ENCODE measurements at regions not wholly inside any gene's neighbourhood (a gene's known extent, or its start where the extent isn't known, plus 50 kb on each side); places are given as distances from the start of the nearest gene placed in this dataset.

- H3K27me3 ChIP-seq (ENCODE audit: control insufficient read depth, insufficient read depth, low read length), result no peaks in the 10 kb centered on the region
- ChIA-PET POLR2A (no interaction called here), CTCF (no interaction called here)
- H3K4me1 ChIP-seq (ENCODE audit: control insufficient read depth, insufficient read depth, low read length), result no peaks in the 10 kb centered on the region
- no peak for ATAC-seq
- no peak for DNase-seq (ENCODE audit: low read depth, low spot score)
- H3K9me3 ChIP-seq (ENCODE audit: control insufficient read depth, insufficient read depth, low read depth, low read length), result no peaks in the 10 kb centered on the region
- H3K4me3 ChIP-seq (ENCODE audit: low read depth in 2 of 2, low read length in 2 of 2), result no peak overlapping the region
- no peak for TF ChIP-seq SIN3A (IDR thresholded peaks at IDR 0.05; ENCODE audit: borderline replicate concordance, insufficient read depth, low read depth, low read length)
- TF ChIP-seq REST (IDR thresholded peaks at IDR 0.05; ENCODE audit: insufficient read depth in 1 of 2, low read depth in 2 of 2, low read length in 1 of 2), result no peak
- no peak for TF ChIP-seq TCF7L2 (IDR thresholded peaks at IDR 0.05; ENCODE audit: low read depth, low read length)
- TF ChIP-seq CTCF (IDR thresholded peaks at IDR 0.05), result no peak
- TF ChIP-seq POLR2AphosphoS5 (IDR thresholded peaks at IDR 0.05; ENCODE audit: low read depth, low read length), result no peak
- in situ Hi-C loops (cut with HindIII; ENCODE audit: low pct_unique_long_range_greater_than_20kb, low sequenced_read_pairs), result no loop called here
- no TSS peak for BruUV-seq (replicated peaks)
- H3K27ac ChIP-seq (ENCODE audit: low read length), result no peak overlapping the region
- no peaks in the 10 kb centered on the region for H3K36me3 ChIP-seq (ENCODE audit: control insufficient read depth, insufficient read depth, low read length)
- intact Hi-C loops (cut with micrococcal nuclease; ENCODE audit: unreplicated experiment), result no loop called here
Observed at GRCh38 chr9:26650325-26650724, 242.3 kb downstream of the CAAP1 start.

GRCh38 chr9:26643826-26644225 is 248.8 kb downstream of the CAAP1 start:
- ATAC-seq, result no peak
- Histone ChIP-seq H3K4me1 (ENCODE audit: control insufficient read depth, insufficient read depth, low read length) (no peaks in the 10 kb centered on the region), H3K27me3 (ENCODE audit: control insufficient read depth, insufficient read depth, low read length) (no peaks in the 10 kb centered on the region), H3K27ac (ENCODE audit: low read length) (no peak overlapping the region), H3K4me3 (ENCODE audit: low read depth in 2 of 2, low read length in 2 of 2) (no peak overlapping the region), H3K36me3 (ENCODE audit: control insufficient read depth, insufficient read depth, low read length) (no peaks in the 10 kb centered on the region), H3K9me3 (ENCODE audit: control insufficient read depth, insufficient read depth, low read depth, low read length) (no peaks in the 10 kb centered on the region)
- intact Hi-C loops (cut with micrococcal nuclease; ENCODE audit: unreplicated experiment), result no loop called here
- ChIA-PET POLR2A (no interaction called here), CTCF (no interaction called here)
- in situ Hi-C loops (cut with HindIII; ENCODE audit: low pct_unique_long_range_greater_than_20kb, low sequenced_read_pairs), result no loop called here
- no TSS peak for BruUV-seq (replicated peaks)
- TF ChIP-seq REST (IDR thresholded peaks at IDR 0.05; ENCODE audit: insufficient read depth in 1 of 2, low read depth in 2 of 2, low read length in 1 of 2) (no peak), CTCF (IDR thresholded peaks at IDR 0.05) (no peak), SIN3A (IDR thresholded peaks at IDR 0.05; ENCODE audit: borderline replicate concordance, insufficient read depth, low read depth, low read length) (no peak), TCF7L2 (IDR thresholded peaks at IDR 0.05; ENCODE audit: low read depth, low read length) (no peak), POLR2AphosphoS5 (IDR thresholded peaks at IDR 0.05; ENCODE audit: low read depth, low read length) (no peak)
- no peak for DNase-seq (ENCODE audit: low read depth, low spot score)
